ENCODE measurements at regions not wholly inside any gene's neighbourhood (a gene's known extent, or its start where the extent isn't known, plus 50 kb on each side); places are given as distances from the start of the nearest gene placed in this dataset.

- Histone ChIP-seq H3K27me3 (ENCODE audit: control insufficient read depth, insufficient read depth, low read length) (no peaks in the 10 kb centered on the region), H3K4me1 (ENCODE audit: control insufficient read depth in 2 of 3, insufficient read depth in 2 of 3, low read depth in 1 of 3, low read length in 3 of 3) (no peaks in the 10 kb centered on the region), H3K4me3 (ENCODE audit: low read length in 3 of 3) (no peak overlapping the region), H3K9ac (ENCODE audit: low read length in 3 of 3) (no peak overlapping the region), H3K27ac (ENCODE audit: low read depth in 2 of 2, low read length in 2 of 2) (no peak overlapping the region), H3K9me3 (ENCODE audit: control insufficient read depth in 2 of 3, insufficient read depth in 1 of 3, low read length in 3 of 3) (no peaks in the 10 kb centered on the region), H3K36me3 (ENCODE audit: control insufficient read depth in 2 of 3, insufficient read depth in 3 of 3, low read length in 3 of 3) (no peaks in the 10 kb centered on the region)
- FAIRE-seq: no peak
- TF ChIP-seq, protein P1, sequence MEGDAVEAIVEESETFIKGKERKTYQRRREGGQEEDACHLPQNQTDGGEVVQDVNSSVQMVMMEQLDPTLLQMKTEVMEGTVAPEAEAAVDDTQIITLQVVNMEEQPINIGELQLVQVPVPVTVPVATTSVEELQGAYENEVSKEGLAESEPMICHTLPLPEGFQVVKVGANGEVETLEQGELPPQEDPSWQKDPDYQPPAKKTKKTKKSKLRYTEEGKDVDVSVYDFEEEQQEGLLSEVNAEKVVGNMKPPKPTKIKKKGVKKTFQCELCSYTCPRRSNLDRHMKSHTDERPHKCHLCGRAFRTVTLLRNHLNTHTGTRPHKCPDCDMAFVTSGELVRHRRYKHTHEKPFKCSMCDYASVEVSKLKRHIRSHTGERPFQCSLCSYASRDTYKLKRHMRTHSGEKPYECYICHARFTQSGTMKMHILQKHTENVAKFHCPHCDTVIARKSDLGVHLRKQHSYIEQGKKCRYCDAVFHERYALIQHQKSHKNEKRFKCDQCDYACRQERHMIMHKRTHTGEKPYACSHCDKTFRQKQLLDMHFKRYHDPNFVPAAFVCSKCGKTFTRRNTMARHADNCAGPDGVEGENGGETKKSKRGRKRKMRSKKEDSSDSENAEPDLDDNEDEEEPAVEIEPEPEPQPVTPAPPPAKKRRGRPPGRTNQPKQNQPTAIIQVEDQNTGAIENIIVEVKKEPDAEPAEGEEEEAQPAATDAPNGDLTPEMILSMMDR (IDR thresholded peaks at IDR 0.05; ENCODE audit: borderline replicate concordance, extremely low read depth, insufficient read depth): no peak
- intact Hi-C loops (cut with DNase I): no loop called here
- no peak for DNase-seq
Observed at GRCh38 chr10:8350250-8350967, 295.9 kb downstream of the GATA3 start.

- no peak overlapping the region for H3K4me3 ChIP-seq (ENCODE audit: low read length in 3 of 3)
- no peaks in the 10 kb centered on the region for H3K9me3 ChIP-seq (ENCODE audit: control insufficient read depth in 2 of 3, insufficient read depth in 1 of 3, low read length in 3 of 3)
- intact Hi-C loops (cut with DNase I): no loop called here
- no peaks in the 10 kb centered on the region for H3K36me3 ChIP-seq (ENCODE audit: control insufficient read depth in 2 of 3, insufficient read depth in 3 of 3, low read length in 3 of 3)
- no peak overlapping the region for H3K9ac ChIP-seq (ENCODE audit: low read length in 3 of 3)
- no peaks in the 10 kb centered on the region for H3K4me1 ChIP-seq (ENCODE audit: control insufficient read depth in 2 of 3, insufficient read depth in 2 of 3, low read depth in 1 of 3, low read length in 3 of 3)
- no peak overlapping the region for H3K27ac ChIP-seq (ENCODE audit: low read depth in 2 of 2, low read length in 2 of 2)
- TF ChIP-seq, protein P1 (IDR thresholded peaks at IDR 0.05; ENCODE audit: borderline replicate concordance, extremely low read depth, insufficient read depth): no peak
- no peak for FAIRE-seq
- H3K27me3 ChIP-seq (ENCODE audit: control insufficient read depth, insufficient read depth, low read length): no peaks in the 10 kb centered on the region
- no peak for DNase-seq
Observed at GRCh38 chr10:8352171-8353075, 297.9 kb downstream of the GATA3 start.

DNA sequence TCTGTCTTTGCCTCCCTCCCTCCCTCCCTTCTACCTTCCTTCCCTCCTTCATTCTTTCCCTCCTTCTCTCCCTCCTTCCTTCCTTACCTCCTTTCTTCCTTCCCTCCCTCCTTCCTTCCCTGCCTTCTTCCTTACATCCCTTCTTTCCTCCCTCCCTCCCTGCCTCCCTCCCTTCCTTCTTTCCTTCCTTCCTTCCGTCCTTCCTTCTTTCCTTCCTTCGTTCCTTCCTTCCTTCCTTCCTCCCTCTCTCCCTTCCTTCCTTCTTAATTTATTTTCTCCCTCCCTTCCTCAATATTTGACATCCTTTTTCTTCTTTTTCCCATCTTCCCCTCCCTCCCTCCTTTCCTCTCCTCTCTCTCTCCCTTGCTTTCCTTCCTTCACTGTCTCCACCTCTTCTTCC lies 301.8 kb downstream of the GATA3 start:
- no peaks in the 10 kb centered on the region for H3K9me3 ChIP-seq (ENCODE audit: control insufficient read depth in 2 of 3, insufficient read depth in 1 of 3, low read length in 3 of 3)
- H3K36me3 ChIP-seq (ENCODE audit: control insufficient read depth in 2 of 3, insufficient read depth in 3 of 3, low read length in 3 of 3): no peaks in the 10 kb centered on the region
- DNase-seq (no peak), FAIRE-seq (no peak)
- H3K27me3 ChIP-seq (ENCODE audit: control insufficient read depth, insufficient read depth, low read length): no peaks in the 10 kb centered on the region
- no peak overlapping the region for H3K4me3 ChIP-seq (ENCODE audit: low read length in 3 of 3)
- H3K27ac ChIP-seq (ENCODE audit: low read depth in 2 of 2, low read length in 2 of 2): no peak overlapping the region
- TF ChIP-seq, protein P1 (IDR thresholded peaks at IDR 0.05; ENCODE audit: borderline replicate concordance, extremely low read depth, insufficient read depth): no peak
- no peak overlapping the region for H3K9ac ChIP-seq (ENCODE audit: low read length in 3 of 3)
- no peaks in the 10 kb centered on the region for H3K4me1 ChIP-seq (ENCODE audit: control insufficient read depth in 2 of 3, insufficient read depth in 2 of 3, low read depth in 1 of 3, low read length in 3 of 3)
- intact Hi-C loops (cut with DNase I): no loop called here

Data from kidney (tissue), 13 donors.